ENCODE measurements at regions not wholly inside any gene's neighbourhood (a gene's known extent, or its start where the extent isn't known, plus 50 kb on each side); places are given as distances from the start of the nearest gene placed in this dataset.

- TF ChIP-seq CTCF (IDR thresholded peaks at IDR 0.05) = no peak
- no peak for DNase-seq (ENCODE audit: low spot score)
- Histone ChIP-seq H3K27ac (no peak overlapping the region), H3K4me3 (no peak overlapping the region)
Observed at GRCh38 chr5:99109894-99110293, 181.1 kb upstream of the CHD1 start.

DNA sequence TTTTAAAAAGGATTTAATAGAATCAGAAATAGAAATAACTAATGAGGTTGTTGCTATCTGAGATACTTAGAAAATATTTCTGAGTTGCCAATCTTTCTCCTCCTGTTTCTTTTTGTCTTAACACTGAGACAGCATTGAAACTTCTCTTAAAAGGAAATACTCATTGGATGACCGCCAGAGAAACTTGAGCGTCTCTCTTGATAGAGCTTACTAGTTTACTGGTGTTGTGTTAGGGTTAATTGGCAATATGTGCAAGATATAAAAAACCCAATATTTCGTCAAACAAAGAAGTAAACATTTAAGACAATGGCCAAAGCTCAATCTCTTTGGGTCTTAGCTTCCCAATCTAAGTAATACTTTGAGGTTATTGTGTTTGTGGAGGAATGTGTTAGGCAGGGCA is 176.4 kb upstream of the CHD1 start:
- no peak overlapping the region for H3K4me3 ChIP-seq
- no peak overlapping the region for H3K27ac ChIP-seq
- no peak for DNase-seq (ENCODE audit: low spot score)
- TF ChIP-seq CTCF (IDR thresholded peaks at IDR 0.05) = no peak

GRCh38 chr5:99104538-99105132 is 175.8 kb upstream of the CHD1 start:
- no peak for DNase-seq (ENCODE audit: low spot score)
- H3K27ac ChIP-seq = no peak overlapping the region
- peak; percentile 36 for TF ChIP-seq CTCF (IDR thresholded peaks at IDR 0.05)

DNA sequence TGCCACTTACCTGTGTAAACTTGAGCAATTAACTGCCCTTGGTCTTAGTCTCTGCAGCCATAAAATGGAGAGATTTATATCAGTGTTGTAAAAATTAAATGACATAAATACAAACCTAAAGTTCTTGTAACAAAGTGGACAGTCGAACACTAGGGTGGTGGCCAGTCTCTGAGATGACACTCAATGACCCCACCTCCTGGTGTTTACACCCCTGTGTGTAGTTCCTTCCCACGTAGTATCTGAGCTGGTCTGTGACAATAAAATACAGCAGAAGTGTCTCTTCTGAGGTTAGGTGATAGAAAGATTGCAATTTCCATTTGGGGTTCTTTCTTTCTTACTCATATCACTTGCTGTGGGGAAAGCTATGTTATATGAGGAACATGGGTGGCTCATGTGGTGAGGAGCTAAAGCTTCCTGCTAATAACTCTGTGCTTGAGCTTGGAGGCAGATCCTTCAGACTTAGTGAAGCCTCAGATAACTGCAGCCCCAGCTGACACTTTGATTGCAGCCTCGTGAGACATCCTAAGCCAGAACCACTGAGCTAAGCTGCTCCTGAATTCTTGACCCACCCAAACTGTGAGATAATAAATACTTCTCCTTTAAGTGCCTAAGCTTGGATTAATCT is 173.4 kb upstream of the CHD1 start:
- no peak for DNase-seq (ENCODE audit: low spot score)
- TF ChIP-seq CTCF (IDR thresholded peaks at IDR 0.05) = no peak
- no peak overlapping the region for H3K4me3 ChIP-seq
- no peak overlapping the region for H3K27ac ChIP-seq

More at GRCh38 chr5:99104538-99105132, 175.8 kb upstream of the CHD1 start:
- no peak overlapping the region for H3K4me3 ChIP-seq

- DNase-seq (ENCODE audit: low spot score) = no peak
- H3K4me3 ChIP-seq = no peak overlapping the region
- TF ChIP-seq CTCF (IDR thresholded peaks at IDR 0.05) = no peak
- no peak overlapping the region for H3K27ac ChIP-seq
Observed at GRCh38 chr5:99099691-99100090, 170.9 kb upstream of the CHD1 start.

- no peak for DNase-seq (ENCODE audit: low spot score)
- TF ChIP-seq CTCF (IDR thresholded peaks at IDR 0.05) = no peak
- no peak overlapping the region for H3K4me3 ChIP-seq
- H3K27ac ChIP-seq = no peak overlapping the region
Observed at GRCh38 chr5:99089822-99090549, 161.2 kb upstream of the CHD1 start.

- Histone ChIP-seq H3K27ac (no peak overlapping the region), H3K4me3 (no peak overlapping the region)
- no peak for TF ChIP-seq CTCF (IDR thresholded peaks at IDR 0.05)
- DNase-seq (ENCODE audit: low spot score) = no peak
Observed at GRCh38 chr5:99088309-99088708, 159.5 kb upstream of the CHD1 start.
